ENCODE measurements at regions not wholly inside any gene's neighbourhood (a gene's known extent, or its start where the extent isn't known, plus 50 kb on each side); places are given as distances from the start of the nearest gene placed in this dataset.

DNA sequence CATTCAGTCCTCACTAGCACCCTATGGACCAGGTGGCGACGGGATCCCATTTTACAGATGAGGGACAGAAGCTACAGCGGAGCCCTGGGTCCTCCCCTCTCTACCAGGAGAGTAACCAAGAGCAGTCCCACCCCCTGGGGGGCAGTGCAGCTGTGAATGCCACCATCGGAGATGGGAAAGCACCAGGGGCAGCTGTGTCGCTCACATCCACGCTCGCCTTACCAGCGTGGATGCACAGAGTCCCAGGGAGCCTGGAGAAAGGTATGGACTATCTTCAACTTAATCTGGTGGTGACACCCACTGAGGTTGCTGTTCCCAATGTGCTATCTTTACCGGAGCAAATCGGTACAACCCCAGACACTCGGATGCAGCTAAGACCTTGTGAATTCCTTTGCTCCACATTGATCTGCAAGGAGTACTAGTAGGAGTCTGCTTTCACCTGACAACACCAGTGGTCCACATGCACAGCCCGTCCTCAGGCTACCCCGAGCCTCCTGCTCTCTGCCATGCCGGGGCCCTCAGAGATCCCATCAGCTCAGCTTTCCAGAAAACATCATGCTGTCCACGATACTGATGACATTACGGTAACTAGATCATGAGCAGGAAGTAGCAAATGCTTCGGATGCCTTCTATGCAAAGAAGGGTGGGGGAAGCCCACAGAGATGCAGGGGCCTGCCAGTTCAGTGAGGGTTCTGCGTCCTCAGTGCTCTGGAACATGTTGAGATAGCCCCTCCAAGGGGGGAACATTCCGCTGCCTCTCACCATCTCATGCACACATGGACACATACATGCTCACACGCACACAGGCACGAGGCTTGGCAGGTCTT is 126.0 kb downstream of the CTTN start:
- Histone ChIP-seq H3K27me3 (no peaks in the 10 kb centered on the region), H3K9me3 (no peaks in the 10 kb centered on the region), H3K27ac (no peak overlapping the region), H3K4me3 (no peak overlapping the region), H3K4me1 (no peaks in the 10 kb centered on the region), H3K36me3 (no peaks in the 10 kb centered on the region)
- TF ChIP-seq, protein P1, sequence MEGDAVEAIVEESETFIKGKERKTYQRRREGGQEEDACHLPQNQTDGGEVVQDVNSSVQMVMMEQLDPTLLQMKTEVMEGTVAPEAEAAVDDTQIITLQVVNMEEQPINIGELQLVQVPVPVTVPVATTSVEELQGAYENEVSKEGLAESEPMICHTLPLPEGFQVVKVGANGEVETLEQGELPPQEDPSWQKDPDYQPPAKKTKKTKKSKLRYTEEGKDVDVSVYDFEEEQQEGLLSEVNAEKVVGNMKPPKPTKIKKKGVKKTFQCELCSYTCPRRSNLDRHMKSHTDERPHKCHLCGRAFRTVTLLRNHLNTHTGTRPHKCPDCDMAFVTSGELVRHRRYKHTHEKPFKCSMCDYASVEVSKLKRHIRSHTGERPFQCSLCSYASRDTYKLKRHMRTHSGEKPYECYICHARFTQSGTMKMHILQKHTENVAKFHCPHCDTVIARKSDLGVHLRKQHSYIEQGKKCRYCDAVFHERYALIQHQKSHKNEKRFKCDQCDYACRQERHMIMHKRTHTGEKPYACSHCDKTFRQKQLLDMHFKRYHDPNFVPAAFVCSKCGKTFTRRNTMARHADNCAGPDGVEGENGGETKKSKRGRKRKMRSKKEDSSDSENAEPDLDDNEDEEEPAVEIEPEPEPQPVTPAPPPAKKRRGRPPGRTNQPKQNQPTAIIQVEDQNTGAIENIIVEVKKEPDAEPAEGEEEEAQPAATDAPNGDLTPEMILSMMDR (IDR thresholded peaks at IDR 0.05) = no peak
- no peak for TF ChIP-seq POLR2A (IDR thresholded peaks at IDR 0.05)
- peak in 1 of 3 donors; percentile 30 for DNase-seq

DNA sequence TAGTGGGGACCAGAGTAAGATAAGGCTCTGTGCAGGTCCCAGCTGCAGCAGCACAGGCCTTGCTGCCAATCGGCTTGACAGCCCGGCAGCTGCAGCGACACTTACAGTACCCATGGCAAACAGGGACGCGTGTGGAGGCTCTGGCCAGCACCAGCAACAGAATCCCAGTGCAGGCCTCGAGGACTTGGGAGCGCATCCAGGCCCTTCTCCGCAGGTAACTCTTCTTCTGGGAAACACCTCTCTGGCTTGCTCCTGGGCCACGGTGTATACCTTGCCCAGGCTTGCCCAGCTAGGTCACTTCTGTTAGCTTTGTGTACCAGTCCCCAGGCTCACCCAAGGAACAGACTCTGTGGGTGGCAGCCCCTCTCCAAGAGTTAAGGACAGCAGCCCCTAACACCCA is 126.7 kb downstream of the CTTN start:
- Histone ChIP-seq H3K36me3 (no peaks in the 10 kb centered on the region), H3K4me1 (no peaks in the 10 kb centered on the region), H3K4me3 (no peak overlapping the region), H3K27ac (no peak overlapping the region), H3K9me3 (no peaks in the 10 kb centered on the region), H3K27me3 (no peaks in the 10 kb centered on the region)
- no peak for TF ChIP-seq POLR2A (IDR thresholded peaks at IDR 0.05)
- TF ChIP-seq, protein P1 (IDR thresholded peaks at IDR 0.05) = no peak
- DNase-seq = peak in 1 of 3 donors; percentile 32

DNA sequence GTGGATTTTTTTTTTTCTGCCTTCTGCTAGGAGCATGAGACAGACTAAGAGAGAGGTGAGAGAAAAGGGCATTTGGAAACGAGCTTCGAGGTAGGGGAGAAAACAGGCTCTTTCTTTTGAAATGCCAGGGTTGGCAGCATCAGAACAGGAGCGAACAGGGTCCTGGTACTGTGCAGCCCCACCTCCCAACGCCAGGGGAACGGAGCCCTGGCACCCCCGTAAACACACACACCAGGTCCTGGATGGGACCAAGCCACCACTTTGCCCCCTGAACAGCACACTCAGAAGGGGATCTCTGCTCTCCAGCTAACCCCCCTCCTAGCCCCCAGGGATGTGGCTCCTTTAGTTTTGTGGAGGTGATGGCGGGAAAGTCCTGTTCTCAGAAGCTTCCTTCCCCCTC is 127.1 kb downstream of the CTTN start:
- H3K27ac ChIP-seq = no peak overlapping the region

DNA sequence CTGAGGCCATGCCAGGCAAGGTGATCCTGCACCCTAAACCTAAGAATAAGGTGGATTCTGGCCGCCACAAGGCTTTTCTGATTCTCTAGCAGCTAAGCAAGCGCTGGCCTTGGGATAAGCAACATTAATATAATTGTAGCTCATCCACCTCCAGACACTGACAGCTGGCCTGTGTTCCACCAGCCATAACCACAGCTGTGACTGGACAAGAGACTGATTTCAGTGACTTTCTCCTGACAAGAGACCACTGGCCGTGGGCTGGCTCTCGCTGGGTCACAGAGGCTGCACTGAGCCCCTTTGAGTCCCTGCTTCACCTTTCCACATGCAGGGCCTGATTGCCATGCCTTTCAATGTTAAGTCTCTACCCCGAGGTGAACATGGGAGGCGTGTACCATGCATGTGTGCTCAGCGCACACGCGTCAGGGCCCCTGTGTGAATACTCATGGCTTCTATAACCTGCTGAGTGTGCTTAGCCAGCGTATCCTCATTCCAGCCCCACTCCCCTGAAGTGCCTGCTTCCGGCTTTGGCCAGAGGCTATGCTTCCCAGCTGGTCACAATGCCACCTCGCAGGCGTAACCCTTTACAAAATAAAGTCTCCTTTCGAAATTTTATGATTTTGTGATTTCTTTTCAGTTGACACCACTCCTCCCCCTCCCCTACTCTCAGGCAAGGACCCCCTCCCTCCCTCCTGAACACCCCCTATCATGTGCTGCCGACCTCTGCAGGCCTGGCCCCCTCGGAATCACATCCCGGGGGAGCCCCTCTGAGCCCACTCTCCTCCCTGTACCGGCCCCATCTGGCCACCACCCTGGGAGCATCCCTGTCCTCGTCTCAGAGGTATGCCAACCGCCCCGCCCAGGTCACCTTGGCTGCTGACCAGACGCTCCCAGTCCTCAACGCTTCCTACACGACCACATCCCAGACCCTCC is 128.1 kb downstream of the CTTN start:
- Histone ChIP-seq H3K9me3 (no peaks in the 10 kb centered on the region), H3K4me1 (no peaks in the 10 kb centered on the region), H3K4me3 (no peak overlapping the region), H3K27me3 (no peaks in the 10 kb centered on the region), H3K36me3 (no peaks in the 10 kb centered on the region), H3K27ac (no peak overlapping the region)
- TF ChIP-seq POLR2A (IDR thresholded peaks at IDR 0.05) = no peak
- TF ChIP-seq, protein P1 (IDR thresholded peaks at IDR 0.05) = no peak
- peak in 1 of 3 donors; percentile 38 for DNase-seq

More for the DNA sequence above, 127.1 kb downstream of the CTTN start:
- peak in 1 of 3 donors; percentile 21 for DNase-seq
- Histone ChIP-seq H3K4me1 (no peaks in the 10 kb centered on the region), H3K4me3 (no peak overlapping the region), H3K9me3 (no peaks in the 10 kb centered on the region), H3K36me3 (no peaks in the 10 kb centered on the region), H3K27me3 (no peaks in the 10 kb centered on the region)
- TF ChIP-seq, protein P1 (IDR thresholded peaks at IDR 0.05) = no peak
- TF ChIP-seq POLR2A (IDR thresholded peaks at IDR 0.05) = no peak

DNA sequence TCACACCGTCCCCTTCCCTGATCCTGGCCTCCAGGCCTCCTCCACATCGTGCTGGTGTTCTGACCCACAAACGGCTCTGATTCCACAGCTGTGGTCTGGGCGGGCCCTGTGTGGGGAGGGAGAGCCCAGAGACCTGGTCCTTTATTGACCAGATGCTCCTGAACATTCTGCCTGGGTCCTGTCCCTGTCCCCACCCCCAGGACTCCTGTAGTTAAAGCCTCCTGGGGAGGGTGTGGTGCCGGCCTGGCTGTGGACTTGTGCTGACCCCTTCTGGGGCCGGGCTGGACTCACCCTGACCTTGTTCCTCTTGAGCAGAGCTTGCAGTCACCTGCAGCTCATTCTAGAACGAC is 128.7 kb downstream of the CTTN start:
- TF ChIP-seq POLR2A (IDR thresholded peaks at IDR 0.05) = no peak
- TF ChIP-seq, protein P1 (IDR thresholded peaks at IDR 0.05) = no peak
- Histone ChIP-seq H3K27me3 (no peaks in the 10 kb centered on the region), H3K4me3 (no peak overlapping the region), H3K9me3 (no peaks in the 10 kb centered on the region), H3K27ac (no peak overlapping the region), H3K36me3 (no peaks in the 10 kb centered on the region), H3K4me1 (no peaks in the 10 kb centered on the region)
- DNase-seq = no peak
